GM18867 (cell line): ENCODE measurements at regions not wholly inside any gene's neighbourhood (a gene's known extent, or its start where the extent isn't known, plus 50 kb on each side); places are given as distances from the start of the nearest gene placed in this dataset.

ENCODE experiments used
- ATAC-seq: cut with Tn5 transposase; IDR thresholded peaks from one replicate; pipeline ENCODE4 v1.9.1; 2021; ENCODE audit warnings: mild to moderate bottlenecking, moderate library complexity; ENCODE audit not compliant: unreplicated experiment

- ATAC-seq: no peak
These were observed 189.6 kb downstream of the MYCN start for GRCh38 chr2:16129716-16130540.

- no peak for ATAC-seq
These were observed 188.6 kb downstream of the MYCN start for GRCh38 chr2:16128746-16129610.

- no peak for ATAC-seq
These were observed 187.6 kb downstream of the MYCN start for GRCh38 chr2:16127958-16128357.

- no peak for ATAC-seq
These were observed 187.1 kb downstream of the MYCN start for GRCh38 chr2:16127276-16127940.

GRCh38 chr2:16126517-16127275 lies 186.3 kb downstream of the MYCN start:
- no peak for ATAC-seq

- no peak for ATAC-seq
These were observed 185.5 kb downstream of the MYCN start for GRCh38 chr2:16125614-16126516.

- ATAC-seq: no peak
These were observed 184.7 kb downstream of the MYCN start for GRCh38 chr2:16124881-16125613.

GRCh38 chr2:16123856-16124780 lies 183.8 kb downstream of the MYCN start:
- no peak for ATAC-seq

- ATAC-seq: no peak
These were observed 183.1 kb downstream of the MYCN start for GRCh38 chr2:16123421-16123820.

GRCh38 chr2:16122556-16122955 lies 182.2 kb downstream of the MYCN start:
- no peak for ATAC-seq

GRCh38 chr2:16121986-16122390 lies 181.6 kb downstream of the MYCN start:
- ATAC-seq: no peak

GRCh38 chr2:16121231-16121985 lies 181.1 kb downstream of the MYCN start:
- no peak for ATAC-seq

- ATAC-seq: no peak
These were observed 180.3 kb downstream of the MYCN start for GRCh38 chr2:16120591-16121180.

- ATAC-seq: no peak
These were observed 179.4 kb downstream of the MYCN start for GRCh38 chr2:16119741-16120140.

- no peak for ATAC-seq
These were observed 178.6 kb downstream of the MYCN start for GRCh38 chr2:16118611-16119590.
